CD4-positive, alpha-beta T cell treated with Interferon gamma for 1 hour (primary cell): ENCODE measurements at regions not wholly inside any gene's neighbourhood (a gene's known extent, or its start where the extent isn't known, plus 50 kb on each side); places are given as distances from the start of the nearest gene placed in this dataset.
"Not testable (repeated sequence)": the region's sequence is repeated elsewhere in the genome, so short reads cannot be mapped to it uniquely, and the experiment has no call there.

ENCODE experiments used
- DNase-seq: peaks from one replicate; pipeline ENCODE4 v3.0.0-alpha.2; 2020

DNA sequence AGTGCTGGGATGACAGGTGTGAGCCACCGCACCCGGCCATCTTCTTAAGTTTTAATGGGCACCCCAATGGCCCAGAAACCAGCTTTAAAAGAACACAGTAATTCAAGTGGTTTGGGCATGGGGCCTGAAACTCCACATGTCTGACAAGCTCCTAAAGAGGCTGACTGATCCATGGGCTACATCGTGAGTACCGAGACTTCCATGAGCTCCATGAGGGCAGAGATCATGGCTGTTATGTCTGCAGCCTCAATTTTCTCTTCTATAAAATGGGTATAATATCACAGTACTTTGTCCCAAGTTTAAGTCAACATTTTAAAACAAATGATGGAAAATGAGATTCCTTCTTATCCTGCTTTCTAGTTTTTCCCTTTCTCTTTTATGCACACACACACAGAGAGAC, 397.6 kb upstream of the MAF start:
- no peak for DNase-seq

DNA sequence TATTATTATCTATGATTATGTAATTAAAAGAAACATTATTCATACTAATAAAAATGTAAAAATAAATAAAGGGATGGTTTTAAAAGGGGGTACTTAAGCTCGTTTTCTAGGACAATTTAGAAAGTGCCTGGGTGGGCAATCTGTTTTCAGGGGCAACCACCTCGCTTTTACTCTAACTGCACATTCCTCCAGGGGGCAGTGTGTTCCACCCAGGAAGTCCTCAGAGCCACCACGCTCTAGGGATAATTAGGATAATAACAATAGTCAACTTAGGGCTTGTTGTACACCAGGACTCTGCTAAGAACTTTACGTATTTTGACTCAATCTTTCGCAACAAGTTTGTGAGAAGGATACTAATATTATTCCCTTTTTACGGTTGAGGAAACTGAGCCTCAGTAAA, 396.7 kb upstream of the MAF start:
- no peak for DNase-seq

DNA sequence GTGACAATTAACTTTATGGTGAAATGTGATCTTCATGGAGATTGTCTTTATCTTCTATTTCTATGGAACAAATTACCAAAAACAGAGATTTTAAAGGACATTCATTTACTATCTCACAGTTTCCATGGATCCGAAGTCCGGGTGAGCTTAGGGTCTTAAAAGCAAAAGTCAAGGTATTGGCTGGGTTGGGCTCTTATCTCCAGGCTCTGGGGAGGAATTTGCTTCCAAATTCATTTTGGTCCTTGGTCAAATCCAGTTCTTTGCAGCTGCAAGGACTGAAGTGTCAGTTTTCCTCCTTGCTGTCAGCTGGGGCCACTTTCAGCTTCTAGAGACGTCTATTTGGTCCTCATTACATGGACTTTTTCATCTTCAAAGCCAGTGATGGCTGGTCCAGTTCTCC, 395.8 kb upstream of the MAF start:
- DNase-seq: no peak

DNA sequence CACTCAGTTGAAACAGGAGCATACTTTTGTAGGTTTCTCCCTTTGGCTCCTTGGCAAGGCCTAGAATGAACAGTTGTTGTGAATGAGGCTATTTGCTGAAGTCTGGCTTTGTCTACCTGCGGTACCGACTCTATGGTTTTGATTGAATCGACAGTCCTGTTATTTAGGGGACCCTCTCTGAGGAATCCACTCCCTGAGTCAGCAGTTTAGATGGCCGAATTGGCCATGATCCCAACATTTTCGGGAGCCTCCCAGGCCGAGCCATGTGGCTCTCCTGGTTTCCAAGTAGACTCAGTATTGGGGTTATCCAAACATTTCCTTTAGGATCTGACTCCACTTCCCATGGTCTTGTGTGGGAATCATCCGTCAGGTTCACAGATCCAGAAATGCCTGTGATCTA, 394.8 kb upstream of the MAF start:
- no peak for DNase-seq

DNA sequence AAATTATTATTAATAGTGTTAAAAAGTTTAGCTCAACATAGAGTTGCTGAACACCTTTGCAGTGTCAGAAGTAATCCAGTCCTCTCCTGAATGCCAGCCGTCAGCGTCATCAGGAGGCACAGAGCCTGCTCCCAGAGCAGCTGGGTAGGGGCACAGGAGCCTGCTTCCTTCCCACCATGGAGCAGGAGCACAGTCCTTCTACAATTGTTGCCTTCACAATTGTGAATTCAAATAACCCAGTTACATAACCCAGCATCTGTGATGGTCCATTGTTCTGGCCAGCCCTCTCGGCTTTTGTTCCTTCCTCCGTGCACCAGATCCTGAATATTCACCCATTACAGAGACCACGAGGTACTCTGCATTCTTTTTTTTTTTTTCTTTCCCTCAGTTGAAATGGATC, 393.9 kb upstream of the MAF start:
- DNase-seq: no peak

DNA sequence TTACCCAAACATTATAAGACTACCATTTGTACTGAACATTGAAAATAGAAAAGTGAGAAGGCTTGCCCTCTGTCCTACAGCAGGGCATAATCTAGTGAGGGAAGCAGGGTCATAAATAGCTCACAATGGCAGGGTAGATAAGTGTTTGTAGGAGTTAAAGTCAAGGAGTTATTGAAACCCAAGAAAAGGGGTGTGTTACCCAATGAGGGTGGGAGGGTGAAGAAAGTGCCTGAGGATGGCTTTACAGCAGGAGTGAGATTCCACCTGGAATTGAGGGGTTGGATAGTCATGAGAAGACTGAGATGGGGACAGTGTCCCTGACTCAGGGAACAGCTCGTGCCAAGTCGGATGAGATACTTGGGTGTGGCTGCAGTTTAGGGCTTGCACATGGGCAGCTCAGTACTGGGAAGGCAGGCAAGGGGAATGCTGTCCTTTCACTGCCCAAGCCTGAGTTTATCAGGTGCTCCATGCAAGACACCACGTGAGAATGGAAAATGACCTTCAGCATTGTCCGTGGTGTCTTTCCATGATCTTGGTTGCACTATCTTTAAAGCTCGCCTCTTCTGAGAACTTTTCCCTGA, 393.2 kb upstream of the MAF start:
- no peak for DNase-seq

DNA sequence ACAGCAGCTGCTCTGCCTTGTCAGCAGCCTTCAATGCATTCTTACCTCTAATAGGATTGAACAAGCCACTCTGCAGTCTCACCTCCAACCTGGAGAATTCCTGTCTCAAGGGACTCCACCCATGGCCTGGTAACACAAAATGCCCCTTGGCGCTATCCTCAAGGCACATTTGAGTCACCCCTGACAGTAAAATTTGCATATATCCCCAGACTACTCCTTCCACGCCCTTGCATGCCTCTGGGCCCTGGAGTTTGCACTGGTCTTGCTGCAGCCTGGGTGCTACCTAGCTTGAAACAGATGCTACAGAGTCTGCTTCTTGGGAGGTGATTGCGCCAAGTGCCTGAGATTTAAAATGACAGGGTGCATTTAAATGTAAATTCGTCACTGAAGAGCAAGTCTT, 391.4 kb upstream of the MAF start:
- DNase-seq: no peak

DNA sequence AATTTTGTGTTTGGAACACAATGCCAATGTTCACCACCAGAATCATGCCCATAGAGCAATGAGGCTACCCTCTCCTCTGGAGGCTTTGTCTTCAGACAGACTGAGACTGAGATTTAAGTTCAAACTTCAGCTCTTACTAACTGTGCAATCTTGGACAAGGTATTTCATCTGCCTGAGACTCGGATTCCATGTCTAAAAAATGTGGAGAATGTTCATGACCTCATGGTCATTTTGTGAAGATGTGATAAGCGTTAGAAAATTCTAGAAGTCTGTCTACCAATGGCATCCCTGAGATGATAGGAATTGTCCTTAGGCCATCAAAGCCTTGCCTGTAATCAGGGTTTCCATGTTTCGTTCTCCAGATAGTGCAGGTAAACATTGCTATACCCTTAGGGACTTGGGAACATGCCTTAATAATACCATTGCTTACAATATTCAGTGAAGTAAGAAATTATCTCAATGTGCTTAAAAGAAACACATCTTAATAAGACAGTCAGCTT, 388.2 kb upstream of the MAF start:
- DNase-seq: no peak

DNA sequence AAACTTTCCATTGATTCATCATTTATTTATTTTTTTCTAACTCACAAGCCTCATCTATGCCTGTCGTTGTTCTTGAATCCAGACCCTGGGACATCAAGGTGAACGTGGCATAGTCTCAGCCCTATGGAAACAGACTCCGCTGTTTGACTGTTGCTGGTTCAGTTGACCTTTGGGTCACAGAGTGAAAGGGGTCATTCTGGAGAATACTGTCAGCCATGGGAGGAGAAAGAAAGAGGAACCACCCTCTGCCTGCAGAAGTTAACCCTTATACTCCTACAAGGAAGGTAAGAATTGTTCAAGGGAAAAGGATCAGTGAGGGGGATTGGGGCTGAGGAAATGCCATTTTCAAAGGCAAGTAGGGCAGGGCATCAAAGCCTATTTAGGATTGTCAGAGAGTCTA, 387.6 kb upstream of the MAF start:
- no peak for DNase-seq

DNA sequence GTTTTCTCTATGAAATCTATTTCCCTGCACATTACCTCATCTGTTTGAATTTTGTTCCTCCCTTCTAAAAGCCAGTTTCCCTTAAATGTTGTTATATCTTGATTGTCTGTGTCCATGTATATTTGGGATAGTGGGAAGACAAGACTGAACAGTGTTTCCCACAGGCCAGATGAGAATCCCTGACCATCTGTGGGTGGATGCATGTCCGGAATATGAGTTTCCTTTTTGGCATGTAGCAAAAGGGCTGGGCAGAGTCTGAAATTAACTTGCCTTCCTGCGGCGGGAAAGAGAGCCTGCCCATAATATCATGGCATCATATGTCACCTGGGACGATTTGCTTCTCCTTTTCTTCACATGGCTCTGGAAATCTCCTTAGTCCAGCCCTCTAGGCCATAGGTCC, 385.8 kb upstream of the MAF start:
- no peak for DNase-seq

DNA sequence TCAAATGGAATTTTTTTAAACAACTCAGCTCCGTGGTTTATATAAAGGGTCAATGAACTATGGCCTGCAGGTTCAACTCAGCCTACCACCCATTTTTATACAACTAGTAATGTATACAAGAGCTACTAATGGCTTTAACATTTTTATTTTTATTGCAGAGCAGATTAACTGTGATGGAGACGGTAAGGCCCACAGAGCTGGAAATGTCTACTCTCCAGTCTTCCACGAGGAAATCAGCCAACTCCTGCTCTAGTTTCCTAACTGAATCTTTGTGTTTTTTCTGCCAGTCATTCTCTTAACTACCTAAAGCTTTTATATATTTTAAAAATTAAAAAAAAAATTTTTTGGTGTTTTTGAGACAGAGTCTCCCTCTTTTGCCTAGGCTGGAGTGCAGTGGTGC, 385.1 kb upstream of the MAF start:
- DNase-seq: no peak

DNA sequence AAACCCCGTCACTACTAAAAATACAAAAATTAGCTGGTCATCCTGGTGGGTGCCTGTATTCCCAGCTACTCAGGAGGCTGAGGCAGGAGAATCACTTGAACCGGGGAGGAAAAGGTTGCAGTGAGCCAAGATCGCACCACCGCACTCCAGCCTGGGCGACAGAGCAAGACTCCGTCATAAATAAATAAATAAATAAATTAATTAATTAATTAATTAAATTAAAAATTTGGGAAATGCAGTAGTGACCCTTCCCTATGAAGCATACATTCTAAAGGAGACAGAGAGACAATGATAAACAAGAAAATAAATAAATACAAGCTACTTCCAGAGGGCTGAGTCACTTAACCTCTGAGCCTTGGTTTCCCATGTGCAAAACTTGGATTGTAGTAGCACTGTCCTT, 383.6 kb upstream of the MAF start:
- DNase-seq: not testable (repeated sequence)

DNA sequence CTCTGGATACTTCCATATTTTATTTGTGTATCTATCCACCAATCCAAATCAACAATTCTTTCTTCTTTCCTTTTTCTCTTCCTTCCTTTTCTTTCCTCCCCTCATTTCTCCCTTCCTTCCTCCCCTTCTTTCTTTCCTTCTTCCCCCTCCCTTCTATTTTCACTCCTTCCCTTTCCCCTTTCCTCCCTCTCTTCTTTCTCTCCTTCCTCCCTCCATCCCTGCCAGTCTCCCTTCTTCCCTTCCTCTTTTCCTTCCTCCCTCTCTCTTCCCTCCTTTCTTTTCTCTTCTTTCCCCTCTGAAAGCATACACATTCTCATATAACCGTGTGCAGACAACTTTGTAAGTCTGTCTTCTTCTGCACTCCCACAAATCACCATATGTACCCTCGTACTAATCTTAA, 382.3 kb upstream of the MAF start:
- DNase-seq: no peak

DNA sequence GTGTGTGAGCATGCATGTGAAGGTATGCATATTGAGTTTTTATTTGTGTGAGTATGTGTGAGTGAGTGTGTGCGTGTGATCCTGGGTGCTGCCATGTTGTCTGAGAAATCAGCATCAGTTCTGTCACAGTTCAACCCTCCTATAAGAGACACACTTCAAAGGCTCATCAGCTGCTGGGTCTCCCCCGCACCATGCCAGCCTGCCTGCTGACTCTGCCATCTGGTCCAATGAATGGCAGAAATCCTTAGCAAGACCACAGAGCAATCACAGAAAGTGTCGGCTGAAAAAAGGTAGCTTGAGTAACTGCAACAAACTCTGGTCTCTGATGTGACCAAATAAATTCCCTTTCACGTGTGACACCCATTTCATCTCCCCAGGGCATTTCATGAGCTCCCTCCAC, 381.8 kb upstream of the MAF start:
- DNase-seq: no peak

DNA sequence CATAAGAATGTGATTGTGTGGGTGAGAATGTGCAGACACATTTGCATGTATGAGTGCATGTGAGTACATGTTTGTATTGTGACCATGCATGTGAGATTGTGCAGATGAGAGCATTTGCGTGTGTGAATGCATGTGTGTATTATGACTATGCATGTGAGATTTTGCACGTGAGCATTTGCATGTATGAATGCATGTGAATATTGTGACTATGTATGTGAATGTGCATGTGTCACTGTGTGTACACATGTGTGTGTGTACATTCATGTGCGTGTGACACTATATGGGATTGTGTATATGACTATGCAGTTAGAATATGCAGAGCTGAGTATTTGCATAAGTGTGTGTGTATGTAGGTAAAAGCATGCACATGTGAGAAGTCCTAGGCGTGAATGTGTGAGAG, 381.3 kb upstream of the MAF start:
- no peak for DNase-seq

DNA sequence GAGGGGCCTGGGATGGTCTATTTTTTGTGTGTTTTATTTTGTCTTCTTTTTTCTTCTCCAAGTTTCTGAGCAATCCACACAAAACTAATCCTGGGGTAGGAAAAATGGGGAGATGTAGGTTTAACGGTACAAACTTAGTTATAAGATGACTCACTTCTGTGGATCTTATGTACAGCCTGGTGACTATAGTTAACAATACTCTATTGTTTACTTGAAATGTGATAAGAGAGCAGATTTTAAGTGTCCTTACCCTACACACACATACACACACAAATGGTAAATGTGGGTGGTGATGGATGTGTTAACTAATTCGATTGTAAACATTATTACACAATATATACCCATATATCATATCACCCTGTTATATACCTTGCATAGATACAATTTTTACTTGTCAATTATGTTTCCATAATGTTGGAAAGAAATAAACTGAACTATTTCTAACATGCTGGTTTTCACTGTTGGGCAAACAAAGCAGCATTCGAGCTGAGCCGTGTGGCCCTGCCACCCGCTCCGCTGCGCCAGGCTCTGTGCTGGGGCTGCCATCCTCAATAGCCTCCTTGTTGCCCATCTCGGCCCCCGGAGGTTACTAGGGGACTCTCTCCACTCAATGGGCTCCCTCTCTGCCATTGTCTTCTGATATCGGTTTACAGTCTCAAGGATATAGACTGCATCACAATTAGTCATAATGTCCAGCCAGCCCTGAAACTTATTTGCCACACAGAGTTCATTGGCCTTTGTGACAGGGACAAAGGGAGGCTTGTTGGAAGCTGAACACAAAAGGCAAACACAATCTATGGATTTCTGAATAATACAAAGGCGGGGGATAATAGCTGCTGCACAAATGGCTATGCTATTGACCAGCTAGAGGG, 380.3 kb upstream of the MAF start:
- DNase-seq: no peak

DNA sequence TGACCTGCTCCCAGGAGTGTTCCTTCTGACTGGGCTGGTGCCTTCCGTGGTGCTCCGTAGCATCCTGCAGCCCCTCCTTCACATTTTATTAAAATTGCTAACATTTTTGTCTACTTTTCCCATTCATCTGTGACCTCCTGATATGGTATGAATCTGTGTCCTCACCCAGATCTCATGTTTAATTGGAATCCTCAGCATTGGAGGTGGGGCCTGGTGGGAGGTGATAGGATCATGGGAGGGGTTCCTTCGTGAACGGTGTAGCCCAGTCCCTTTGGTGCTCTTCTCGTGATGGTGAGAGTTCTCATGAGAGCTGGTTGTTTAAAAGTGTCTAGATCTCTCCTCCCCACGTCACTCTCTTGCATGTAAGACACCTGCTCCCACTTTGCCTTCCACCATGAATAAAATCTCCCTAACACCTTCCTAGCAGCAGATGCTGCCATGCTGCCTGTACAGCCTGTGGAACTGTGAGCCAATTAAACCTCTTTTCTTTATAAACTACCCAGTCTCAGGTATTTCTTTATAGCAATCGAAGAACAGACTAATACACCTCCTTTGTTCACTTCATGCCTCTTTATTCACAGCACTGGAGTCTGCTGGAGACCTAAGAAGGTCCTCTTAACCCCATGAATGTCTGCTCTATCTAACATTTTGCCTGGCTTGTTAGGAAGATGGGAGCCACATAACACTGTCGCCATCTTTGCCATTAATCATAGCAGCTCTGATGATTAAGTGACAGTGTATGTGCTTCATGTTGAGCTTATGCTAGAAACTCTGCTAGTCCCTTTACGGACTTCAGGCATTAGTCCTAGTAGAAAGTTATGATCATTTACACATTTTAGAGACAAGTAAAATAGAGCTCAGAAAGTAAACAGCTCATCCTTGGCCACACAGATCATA, 377.7 kb upstream of the MAF start:
- no peak for DNase-seq

DNA sequence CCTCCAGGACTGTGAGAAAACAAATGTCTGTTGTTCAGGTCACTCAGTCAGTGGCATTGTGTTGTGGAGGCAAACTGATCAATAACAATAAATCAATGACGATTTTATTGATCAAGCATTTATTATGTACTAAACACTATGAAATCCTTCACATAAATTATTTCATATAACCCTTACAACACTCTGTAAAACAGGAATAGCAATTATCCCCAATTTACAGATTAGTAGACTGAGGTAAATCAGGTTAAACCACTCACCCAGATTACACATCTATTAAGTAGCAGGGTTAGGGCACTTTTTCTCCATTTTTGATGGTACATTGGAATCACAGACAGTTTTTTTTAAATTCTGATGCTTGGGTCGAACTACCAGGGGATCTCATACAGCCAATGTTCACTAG, 372.8 kb upstream of the MAF start:
- DNase-seq: no peak

DNA sequence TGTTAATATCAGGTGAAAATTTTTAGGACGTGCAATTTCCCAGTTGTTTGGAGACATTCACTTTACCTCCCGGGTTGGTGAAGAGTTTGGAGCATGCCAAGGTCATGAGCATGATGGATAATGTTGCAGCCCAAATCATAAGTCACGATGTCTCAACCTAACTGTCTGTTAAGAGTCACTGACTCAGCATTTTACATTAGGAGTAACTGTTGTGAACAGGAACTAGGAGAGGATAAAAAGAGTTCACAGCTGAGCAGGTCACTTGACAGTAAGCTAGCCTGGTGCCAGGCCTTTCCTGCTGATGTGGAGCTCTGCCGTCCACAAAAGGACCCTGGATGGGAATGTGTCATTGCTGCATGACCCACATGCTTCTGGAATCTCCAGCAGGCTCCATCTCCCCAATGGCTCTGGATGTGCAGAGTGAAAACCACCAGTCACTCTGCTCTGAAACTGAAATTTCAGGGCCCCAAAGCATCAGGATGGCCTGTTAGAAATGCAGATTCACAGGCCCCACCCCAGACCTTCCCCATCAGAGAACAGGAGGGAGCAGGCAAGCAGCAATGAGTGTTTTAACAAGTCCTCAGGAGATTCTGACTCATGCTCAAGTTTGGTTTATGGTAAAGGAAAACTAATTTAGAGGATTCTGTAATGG, 371.6 kb upstream of the MAF start:
- no peak for DNase-seq

DNA sequence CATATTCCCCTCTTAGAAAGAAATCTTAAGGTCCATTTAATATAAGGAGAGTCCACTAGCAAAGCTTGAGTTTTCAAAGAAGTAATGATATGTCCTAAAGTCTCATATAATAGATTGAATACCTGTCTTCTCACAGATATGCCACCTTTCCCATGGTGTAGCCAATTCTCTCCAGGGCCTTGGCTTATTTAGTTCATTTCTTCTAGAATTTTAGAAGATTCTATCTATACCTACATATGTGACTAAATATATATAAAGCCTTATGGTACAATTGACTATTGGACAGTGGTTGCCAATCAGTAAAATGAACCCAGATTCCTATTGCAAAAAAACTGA, 370.7 kb upstream of the MAF start:
- no peak for DNase-seq

DNA sequence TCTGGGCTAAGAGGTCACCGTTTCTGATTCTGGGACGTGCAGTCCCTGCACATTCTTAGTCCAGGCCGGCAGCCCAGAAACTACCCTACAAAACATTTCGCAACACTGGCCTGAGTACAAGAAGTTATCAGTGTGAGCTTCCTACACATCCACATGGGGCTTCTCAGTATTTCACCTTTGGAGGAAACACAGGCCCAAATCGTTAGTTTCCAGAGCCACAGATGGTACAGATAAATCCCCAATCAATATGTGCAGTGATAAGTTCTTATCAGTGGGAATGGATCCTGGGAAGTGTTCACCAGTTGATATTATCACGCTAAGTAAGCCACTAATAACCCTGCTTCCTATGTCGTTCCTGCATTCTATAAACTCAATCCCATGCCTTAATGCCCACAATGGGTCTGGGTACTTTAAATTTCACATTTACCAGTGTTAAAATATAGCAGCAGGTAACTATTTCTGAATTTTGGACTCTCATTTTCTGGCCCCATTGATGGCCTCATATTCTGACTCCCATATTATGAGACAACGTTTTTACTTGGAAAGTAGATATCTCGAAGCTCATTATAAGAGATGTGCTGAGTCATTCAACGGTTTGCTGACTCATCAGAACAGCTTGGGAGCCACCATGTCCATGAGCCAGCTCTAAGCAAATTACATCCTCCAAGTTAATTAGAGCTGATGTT, 370.2 kb upstream of the MAF start:
- DNase-seq: no peak

DNA sequence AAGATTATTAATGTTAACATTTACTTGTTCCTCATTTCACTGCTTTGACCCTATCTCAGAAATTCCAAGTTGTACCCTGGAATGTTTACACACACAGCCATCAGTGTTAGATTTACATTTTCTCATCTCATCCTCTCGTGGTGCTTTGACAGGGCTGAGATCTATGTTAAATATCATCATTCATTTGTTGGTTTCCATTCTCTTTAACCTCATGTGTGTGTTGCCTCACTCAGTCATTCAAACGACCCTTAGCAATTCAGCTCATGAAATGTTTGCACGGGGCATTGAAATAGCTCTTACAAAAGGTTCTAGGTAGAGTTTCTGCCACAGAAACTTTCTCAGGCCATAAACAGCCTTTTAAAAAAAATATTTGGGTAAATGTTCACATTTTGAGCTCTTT, 369.6 kb upstream of the MAF start:
- no peak for DNase-seq

DNA sequence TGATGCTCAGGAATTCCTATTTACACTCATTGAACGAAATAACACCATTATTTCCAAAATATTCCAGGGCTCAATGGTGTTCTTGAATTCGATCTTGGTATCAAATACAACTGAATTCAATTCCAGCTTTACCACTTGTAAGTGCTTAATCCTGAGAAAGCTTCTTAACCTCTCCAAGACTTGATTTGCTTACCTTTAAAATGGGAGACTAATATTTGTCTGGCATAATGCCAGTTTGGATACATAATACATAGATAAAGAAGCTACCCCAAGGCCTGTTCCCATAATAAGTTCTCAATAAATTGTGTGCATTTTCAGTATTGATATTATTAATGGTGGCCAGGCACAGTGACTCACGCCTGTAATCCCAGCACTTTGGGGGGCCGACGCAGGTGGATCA, 368.9 kb upstream of the MAF start:
- no peak for DNase-seq
